ENCODE measurements at regions not wholly inside any gene's neighbourhood (a gene's known extent, or its start where the extent isn't known, plus 50 kb on each side); places are given as distances from the start of the nearest gene placed in this dataset.
A peak's percentile ranks its signal among the peaks of the same experiment; 100 is the strongest.
"Not testable (repeated sequence)": the region's sequence is repeated elsewhere in the genome, so short reads cannot be mapped to it uniquely, and the experiment has no call there.

GRCh38 chr13:111621164-111621563, 300.7 kb downstream of the TEX29 start:
- no peak for DNase-seq (ENCODE audit: low spot score)

DNA sequence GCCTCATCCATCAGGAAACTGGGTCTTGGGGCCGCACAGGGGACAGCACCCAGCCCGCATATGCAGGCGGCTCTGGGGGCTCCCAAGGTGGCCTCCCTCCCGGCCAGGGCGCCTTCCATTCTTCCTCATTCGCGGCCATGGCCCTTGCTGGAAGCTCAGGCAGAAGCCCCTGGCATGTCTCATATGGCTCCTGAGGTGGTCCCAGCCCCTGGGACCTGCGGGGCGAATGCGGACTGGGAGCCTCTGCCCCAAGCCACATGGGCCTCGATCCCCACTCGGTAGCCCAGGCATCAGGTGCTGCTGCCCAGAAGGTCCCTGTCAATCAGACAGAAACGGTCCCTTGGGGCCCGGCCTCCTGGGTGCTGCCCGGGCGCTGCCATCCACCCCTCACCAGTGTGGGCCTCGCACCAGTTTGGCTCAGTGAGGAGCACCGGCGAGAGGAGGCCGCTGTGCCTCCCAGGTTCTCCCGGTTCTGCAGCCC, 301.6 kb downstream of the TEX29 start:
- no peak for DNase-seq (ENCODE audit: low spot score)

GRCh38 chr13:111623208-111623607, 302.8 kb downstream of the TEX29 start:
- no peak for DNase-seq (ENCODE audit: low spot score)

- DNase-seq (ENCODE audit: low spot score), result no peak
Measured at GRCh38 chr13:111623743-111624505, 303.5 kb downstream of the TEX29 start.

DNA sequence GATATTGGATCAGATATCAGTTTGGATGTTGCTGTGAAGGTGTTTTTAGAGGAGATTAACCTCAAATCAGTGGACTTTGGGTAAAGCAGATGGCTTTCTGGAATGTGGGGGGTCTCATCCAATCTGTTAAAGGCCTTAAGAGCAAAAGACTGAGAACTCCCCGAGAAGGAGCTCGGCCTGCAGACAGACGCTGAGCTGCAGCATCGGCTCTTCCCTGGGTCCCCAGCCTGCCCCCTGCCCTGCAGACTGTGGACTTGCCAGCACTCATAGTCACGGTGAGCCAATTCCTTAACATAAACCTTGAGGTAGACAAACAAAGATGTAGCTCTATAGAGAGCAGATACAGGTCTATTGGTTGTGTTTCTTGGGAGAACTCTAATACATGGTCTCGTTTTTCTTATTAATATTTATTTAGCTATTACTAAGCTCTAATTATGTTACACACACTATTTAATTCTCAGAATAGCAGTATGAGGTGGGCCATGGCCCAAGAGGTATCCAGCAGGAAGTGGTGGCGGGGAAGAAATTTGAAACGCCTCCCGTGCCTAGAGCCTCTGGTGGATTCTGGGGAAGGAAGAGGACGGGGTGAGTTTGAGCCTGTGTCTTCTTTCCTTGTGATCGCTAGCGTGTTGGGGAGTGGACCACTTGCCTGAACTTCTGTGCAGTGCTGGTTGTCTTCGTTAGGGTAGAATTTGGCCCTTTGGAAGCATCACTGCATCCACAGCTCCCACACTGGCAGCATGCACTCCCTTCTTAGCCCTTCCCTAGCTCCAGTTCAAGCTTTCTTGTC, 305.3 kb downstream of the TEX29 start:
- no peak for DNase-seq (ENCODE audit: low spot score)

- DNase-seq (ENCODE audit: low spot score), result peak; percentile 16
Measured at GRCh38 chr13:111626371-111627305, 306.2 kb downstream of the TEX29 start.

DNA sequence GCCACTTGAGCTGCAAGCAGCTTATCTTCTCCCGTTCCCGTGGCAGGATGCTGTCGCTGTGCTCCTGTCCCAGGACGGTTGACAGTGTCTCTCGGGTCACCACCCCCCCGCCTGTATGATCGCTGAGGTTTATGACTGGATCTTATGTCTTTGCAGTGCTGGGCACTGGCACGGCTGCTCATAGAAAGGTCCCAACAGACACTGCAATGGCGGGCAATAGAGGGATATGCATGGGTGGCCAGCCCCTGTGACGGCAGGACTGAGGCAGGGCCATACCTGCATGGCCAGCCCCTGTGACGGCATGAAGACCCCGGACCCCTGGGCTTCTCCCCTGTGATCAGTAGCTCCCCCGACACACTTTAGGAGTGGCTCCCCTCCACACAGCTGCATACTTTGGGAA, 307.2 kb downstream of the TEX29 start:
- no peak for DNase-seq (ENCODE audit: low spot score)

GRCh38 chr13:111629016-111629415, 308.6 kb downstream of the TEX29 start:
- no peak for DNase-seq (ENCODE audit: low spot score)

DNA sequence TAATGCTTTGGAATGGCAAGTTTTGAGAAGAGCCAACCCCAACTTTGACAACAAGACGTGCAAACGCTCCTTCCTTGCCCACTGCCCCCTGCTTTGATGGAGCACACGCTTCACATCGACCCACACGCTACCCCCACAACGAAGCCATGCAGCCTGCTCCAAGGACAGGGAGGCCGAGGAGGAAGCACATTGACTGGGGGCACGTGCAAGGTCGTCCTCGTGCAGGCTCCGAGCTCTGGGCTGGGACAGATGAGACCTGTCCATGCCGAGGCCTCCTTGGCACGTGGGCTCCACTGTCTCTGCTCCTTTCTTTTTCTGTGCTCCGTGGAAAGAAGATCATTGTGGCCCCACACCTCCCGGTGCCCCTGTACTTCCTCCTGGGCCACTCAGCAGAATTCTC, 309.0 kb downstream of the TEX29 start:
- DNase-seq (ENCODE audit: low spot score), result no peak

GRCh38 chr13:111629926-111630325, 309.5 kb downstream of the TEX29 start:
- DNase-seq (ENCODE audit: low spot score), result no peak

- DNase-seq (ENCODE audit: low spot score), result no peak
Measured at GRCh38 chr13:111630406-111630805, 310.0 kb downstream of the TEX29 start.

- not testable (repeated sequence) for DNase-seq (ENCODE audit: low spot score)
Measured at GRCh38 chr13:111631271-111631670, 310.8 kb downstream of the TEX29 start.

- no peak for DNase-seq (ENCODE audit: low spot score)
Measured at GRCh38 chr13:111632906-111633305, 312.5 kb downstream of the TEX29 start.

DNA sequence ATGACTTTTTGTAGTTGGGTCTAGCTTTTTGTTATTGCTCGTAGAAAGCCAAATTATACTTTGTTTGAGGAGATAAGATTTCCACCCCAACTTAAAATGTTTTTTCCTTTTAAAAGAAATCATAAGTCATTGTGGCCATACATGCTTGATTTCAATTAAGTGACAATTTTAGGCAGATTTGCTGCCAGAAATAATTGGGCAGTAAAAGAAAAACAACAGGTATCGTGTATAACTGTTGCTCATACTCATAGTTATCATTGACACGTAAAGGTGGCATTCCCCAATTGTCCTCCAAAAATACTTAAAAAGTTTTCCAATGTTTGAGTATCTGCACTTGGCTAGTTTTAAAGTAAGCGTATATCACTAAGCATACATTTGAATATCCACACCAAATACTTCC, 313.0 kb downstream of the TEX29 start:
- DNase-seq (ENCODE audit: low spot score), result no peak

DNA sequence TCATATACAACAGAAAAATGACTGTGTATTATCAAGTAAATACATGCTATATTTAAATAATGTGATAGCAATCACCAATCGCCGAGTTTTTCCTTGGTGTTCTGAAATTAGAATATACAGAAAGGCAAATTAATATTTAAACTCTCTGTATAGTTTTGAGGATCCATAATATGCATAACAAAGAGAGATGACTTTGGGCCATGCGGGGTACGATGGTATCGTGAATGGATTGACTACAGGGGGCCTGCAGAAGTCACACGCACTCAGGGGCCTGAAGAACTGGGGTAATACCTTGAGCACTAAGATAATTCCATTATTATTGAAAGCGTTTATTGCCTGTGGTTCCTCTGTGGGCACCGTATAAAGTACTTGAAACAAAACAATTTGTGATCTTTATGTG, 314.0 kb downstream of the TEX29 start:
- DNase-seq (ENCODE audit: low spot score), result no peak

DNA sequence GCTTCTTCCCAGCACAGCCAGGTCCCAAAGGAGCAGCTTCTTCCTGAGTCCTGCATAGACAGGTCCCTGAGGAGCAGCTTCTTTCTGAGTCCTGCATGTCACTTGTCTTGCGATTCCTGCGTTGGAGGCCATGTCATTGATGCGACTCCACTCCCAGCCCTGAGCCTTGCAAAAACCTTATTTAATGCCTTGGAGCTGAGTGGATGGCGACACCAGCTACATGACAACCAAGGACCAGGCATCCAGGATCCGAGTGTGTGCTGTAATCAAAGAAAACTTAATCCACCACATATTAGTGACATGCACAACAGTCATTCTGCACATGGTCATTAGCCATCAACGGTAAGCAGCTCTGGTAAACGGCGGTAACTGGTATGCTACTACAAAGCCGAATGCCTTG, 315.8 kb downstream of the TEX29 start:
- DNase-seq (ENCODE audit: low spot score), result no peak

DNA sequence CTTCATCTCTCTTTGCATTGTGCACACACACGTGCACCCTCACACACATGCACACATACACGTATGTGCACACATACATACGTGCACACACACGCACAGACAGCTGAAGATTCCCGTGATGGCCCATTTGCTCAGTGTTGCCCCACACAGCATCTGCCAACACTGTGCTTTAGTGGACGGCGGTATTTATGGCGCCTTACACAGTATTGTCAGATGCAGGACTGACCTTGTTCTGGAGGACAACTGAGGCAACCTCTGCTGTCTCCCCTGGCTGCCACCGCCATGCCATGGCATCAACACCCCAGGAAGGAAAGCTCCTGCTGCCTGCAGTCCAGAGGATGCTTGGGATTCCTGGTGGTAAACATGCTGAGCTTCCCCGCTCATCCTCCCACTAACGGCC, 316.4 kb downstream of the TEX29 start:
- DNase-seq (ENCODE audit: low spot score), result no peak

GRCh38 chr13:111637365-111637764, 316.9 kb downstream of the TEX29 start:
- no peak for DNase-seq (ENCODE audit: low spot score)

GRCh38 chr13:111638233-111638632, 317.8 kb downstream of the TEX29 start:
- DNase-seq (ENCODE audit: low spot score), result no peak

- no peak for DNase-seq (ENCODE audit: low spot score)
Measured at GRCh38 chr13:111639196-111639705, 318.8 kb downstream of the TEX29 start.

DNA sequence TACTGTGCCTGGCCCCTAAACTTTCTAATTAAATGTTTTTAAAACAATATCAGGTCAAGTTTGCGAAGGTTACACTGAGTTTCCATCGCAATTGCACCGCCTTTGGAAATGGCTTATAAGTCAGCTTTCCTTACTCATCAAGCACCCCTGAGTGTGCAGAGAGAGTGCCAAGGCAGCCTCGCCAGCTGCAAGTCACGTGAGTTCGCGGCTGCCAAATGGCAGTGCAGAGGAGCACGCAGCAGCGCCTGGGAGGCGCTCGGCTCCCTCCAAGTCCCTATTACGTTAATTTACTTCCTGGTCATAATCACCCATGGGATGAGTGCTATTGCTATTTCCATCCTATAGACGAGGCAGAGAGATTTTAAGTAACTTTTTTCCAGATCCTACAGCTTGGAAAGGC, 319.6 kb downstream of the TEX29 start:
- DNase-seq (ENCODE audit: low spot score), result peak; percentile 17

GRCh38 chr13:111640476-111640875, 320.0 kb downstream of the TEX29 start:
- DNase-seq (ENCODE audit: low spot score), result no peak
